ENCODE measurements at regions not wholly inside any gene's neighbourhood (a gene's known extent, or its start where the extent isn't known, plus 50 kb on each side); places are given as distances from the start of the nearest gene placed in this dataset.

DNA sequence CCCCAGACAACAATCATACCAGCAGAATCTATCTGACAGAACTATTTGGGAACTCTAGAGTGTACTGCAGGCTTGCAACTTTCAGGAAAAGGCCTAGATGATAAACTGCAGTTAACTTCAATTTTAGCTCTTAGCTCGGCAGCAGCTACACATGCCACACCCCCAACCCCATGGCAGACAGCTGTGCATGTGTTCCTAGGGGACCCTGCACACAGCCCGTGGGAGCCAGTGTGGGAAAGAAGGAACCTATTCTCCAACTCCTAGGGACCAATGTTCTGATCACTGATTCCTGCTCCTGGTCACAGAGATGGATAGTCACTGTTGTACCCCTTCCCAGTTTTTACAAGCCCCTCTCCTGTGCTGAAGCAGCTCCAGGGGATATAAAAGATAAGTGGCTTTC lies 179.6 kb downstream of the DRD1 start:
- no peak for TF ChIP-seq CTCF (IDR thresholded peaks at IDR 0.05; ENCODE audit: low read length)
- no peak for TF ChIP-seq EZH2 (IDR thresholded peaks at IDR 0.05; ENCODE audit: borderline replicate concordance, low read length)

Data from OCI-LY1 (cell line).